ENCODE measurements at regions not wholly inside any gene's neighbourhood (a gene's known extent, or its start where the extent isn't known, plus 50 kb on each side); places are given as distances from the start of the nearest gene placed in this dataset.
"Not testable (repeated sequence)": the region's sequence is repeated elsewhere in the genome, so short reads cannot be mapped to it uniquely, and the experiment has no call there.

- DNase-seq (ENCODE audit: low spot score), result not testable (repeated sequence)
These were observed 160.5 kb downstream of the OR4A47 start for GRCh38 chr11:48649064-48649463.

DNA sequence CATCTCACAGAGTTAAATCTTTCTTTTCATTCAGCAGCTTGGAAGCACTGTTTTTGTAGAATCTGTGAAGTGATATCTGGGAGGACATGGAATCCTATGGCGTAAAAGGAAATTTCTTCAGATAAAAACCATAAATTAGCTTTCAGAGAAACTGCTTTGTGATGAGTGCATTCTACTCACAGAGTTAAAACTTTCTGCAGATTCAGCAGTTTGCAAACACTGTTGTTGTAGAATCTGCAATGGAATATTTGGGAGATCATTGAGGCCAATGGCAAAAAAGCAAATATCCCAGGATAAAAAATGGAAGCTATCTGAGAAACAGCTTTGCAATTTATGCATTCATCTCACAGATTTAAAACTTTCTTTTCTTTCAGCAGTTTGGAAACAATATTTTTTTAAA is 180.6 kb downstream of the OR4A47 start:
- no peak for DNase-seq (ENCODE audit: low spot score)

GRCh38 chr11:48675945-48676344 is 187.4 kb downstream of the OR4A47 start:
- no peak for DNase-seq (ENCODE audit: low spot score)

- peak; percentile 15 for DNase-seq (ENCODE audit: low spot score)
These were observed 194.7 kb downstream of the OR4A47 start for GRCh38 chr11:48683226-48683720.

- not testable (repeated sequence) for DNase-seq (ENCODE audit: low spot score)
These were observed 240.9 kb downstream of the OR4A47 start for GRCh38 chr11:48729503-48729902.

GRCh38 chr11:48750081-48750480 is 233.6 kb downstream of the TRIM51G start:
- not testable (repeated sequence) for DNase-seq (ENCODE audit: low spot score)

All from ecto neural progenitor cell (in vitro differentiated cells).